GM12873 (cell line): ENCODE measurements at regions not wholly inside any gene's neighbourhood (a gene's known extent, or its start where the extent isn't known, plus 50 kb on each side); places are given as distances from the start of the nearest gene placed in this dataset.

ENCODE experiments used
- CTCF ChIP-seq: IDR thresholded peaks from 2 replicates; pipeline ENCODE4 v1.5.1; 2012; ENCODE audit warnings: low read depth, mild to moderate bottlenecking, moderate library complexity, low read length, control low read depth; ENCODE audit not compliant: insufficient read depth; ENCODE audit errors: missing control alignments

GRCh38 chr6:163741342-163741741, 326.8 kb downstream of the QKI start:
- TF ChIP-seq CTCF, result no peak

DNA sequence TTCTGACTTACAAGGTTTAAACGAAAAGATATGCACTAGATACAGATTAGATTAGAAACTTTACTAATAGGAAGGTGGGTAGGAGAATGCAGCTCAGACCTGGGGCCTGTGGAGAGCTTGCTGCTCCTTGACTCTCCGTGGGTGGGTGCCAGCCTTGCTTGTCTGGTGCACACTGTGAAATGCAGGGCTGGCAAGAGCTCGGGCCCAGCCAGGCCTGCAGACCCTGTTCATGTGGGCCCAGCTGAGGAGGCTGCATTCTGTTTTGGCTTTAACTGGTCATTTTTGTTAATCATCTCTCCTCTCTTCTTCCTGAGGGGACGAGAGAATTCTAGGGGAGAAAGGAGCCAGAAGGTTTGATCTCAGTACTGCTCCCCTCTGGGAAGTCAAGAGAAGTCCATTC, 325.4 kb downstream of the QKI start:
- TF ChIP-seq CTCF, result no peak

GRCh38 chr6:163739408-163739725, 324.8 kb downstream of the QKI start:
- TF ChIP-seq CTCF, result no peak

DNA sequence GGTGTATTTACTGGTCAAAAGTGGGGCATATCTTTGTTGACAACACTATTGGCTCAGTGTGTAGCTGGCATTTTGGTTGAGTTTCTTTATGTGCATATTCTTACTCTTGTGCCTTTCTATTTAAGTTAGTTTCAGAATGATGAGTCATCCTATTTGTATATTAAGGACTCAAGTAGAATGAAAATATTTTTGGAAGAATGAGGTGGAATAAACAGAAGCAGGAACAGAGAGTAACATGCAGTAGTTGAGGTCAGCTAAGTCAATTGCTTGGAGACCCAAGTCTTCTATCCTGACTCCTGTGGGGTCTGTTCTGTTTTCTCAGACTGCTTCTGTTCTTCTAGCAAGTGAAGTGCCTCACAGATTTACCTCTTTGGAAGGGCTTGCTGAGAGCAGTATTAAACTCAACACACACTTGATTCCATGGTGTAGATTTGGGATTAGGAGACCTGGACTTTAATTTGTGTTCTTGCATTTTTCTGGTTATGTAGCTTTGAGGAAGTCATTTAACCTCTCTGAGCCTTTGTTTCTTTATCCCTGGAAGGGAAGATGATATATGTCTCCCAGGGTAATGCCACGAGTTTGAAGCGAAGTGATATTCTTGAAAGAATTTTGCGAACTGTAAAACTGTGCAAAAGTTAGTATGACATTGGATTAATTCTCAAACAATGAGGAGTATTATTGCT, 324.3 kb downstream of the QKI start:
- TF ChIP-seq CTCF, result no peak

DNA sequence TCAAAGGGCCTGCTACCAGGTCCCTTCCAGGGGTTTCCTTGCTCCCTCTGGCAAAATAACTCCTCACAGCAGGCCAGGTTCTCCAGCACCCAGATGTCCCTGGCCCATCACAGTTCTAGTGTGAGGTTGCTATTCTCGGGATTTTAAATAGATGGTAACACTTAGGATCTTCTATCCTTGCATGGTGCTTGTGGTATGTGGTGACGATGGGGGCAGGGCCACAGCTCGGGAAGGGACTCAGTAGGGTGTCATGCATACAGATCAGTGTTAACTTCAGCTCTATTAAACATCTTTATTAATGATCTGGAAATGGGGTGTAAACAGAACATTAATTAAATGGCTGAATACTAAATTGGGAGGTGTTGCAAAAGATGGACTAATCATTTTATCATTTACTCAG, 323.8 kb downstream of the QKI start:
- no peak for TF ChIP-seq CTCF

- TF ChIP-seq CTCF, result no peak
Measured at GRCh38 chr6:163735076-163735475, 320.6 kb downstream of the QKI start.

DNA sequence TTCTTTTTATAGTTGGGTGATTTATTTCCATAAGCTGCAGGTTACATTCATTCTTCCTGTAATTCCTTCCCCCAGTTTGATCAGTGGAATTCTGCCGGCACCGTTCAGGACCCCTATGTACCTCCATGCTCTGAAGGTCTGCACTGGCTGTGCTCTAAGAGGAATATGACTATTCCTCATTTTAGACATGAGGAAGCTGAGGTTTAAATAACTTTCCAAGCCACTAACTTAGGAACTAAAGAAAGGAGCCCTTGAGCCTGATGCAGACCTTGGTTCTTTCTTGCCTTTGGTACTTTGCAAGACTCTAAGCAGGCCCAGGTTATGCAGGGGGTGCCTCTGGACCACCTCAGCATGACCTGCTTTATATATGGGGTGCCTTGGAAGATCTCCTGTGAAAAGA, 318.5 kb downstream of the QKI start:
- TF ChIP-seq CTCF, result no peak
